ENCODE measurements at regions not wholly inside any gene's neighbourhood (a gene's known extent, or its start where the extent isn't known, plus 50 kb on each side); places are given as distances from the start of the nearest gene placed in this dataset.
"Not testable (repeated sequence)": the region's sequence is repeated elsewhere in the genome, so short reads cannot be mapped to it uniquely, and the experiment has no call there.

DNA sequence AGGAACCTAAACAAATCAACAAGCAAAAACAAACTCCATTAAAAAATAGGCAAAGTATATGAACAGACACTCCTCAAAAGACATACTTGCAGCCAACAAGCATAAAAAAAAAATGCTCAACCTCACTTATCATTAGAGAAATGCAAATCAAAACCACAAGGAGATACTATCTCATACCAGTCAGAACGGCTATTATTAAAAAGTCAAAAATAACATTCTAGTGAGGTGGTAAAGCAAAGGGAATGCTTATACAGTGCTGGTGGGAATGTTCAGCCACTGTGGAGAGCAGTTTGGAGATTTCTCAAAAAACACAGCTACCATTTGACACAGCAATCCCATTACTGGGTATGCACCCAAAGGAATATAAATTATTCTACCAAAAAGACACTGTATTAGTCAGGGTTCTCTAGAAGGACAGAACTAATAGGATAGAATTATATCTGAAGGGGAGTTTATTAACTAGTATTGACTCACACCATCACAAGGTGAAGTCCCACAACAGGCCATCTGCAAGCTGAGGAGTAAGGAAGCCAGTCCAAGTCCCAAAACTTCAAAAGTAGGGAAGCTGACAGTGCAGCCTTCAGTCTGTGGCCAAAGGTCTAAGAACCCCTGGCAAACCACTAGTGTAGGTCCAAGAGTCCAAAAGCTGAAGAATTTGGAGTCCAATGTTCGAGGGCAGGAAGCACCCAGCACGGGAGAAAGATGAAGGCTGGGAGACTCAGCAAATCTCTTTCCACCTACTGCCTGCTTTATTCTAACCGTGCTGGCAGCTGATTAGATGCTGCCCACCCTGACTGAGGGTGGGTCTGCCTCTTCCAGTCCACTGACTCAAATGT lies 101.6 kb upstream of the KRAS start:
- intact Hi-C loops (cut with micrococcal nuclease): no loop called here
- Mint-ChIP-seq H3K4me3 (no peak overlapping the region), H3K9me3 (peaks cover 0 to 5% (median 0%) of the 10 kb centered on the region in 11 donors), H3K36me3 (no peaks in the 10 kb centered on the region), H3K27ac (no peak overlapping the region), H3K4me1 (peaks cover 0 to 8% (median under 1%) of the 10 kb centered on the region in 7 donors), H3K27me3 (peaks cover 0 to 16% (median 0%) of the 10 kb centered on the region in 5 donors)
- Histone ChIP-seq H3K9me3 (ENCODE audit: control insufficient read depth in 2 of 3, low read length in 3 of 3) (no peaks in the 10 kb centered on the region), H3K27ac (ENCODE audit: low read depth, low read length) (no peak overlapping the region), H3K4me3 (ENCODE audit: low read length) (no peak overlapping the region), H3K4me1 (ENCODE audit: control insufficient read depth in 2 of 2, insufficient read depth in 2 of 2, low read length in 2 of 2) (no peaks in the 10 kb centered on the region), H3K27me3 (ENCODE audit: control insufficient read depth in 2 of 2, insufficient read depth in 2 of 2, low read length in 2 of 2) (no peaks in the 10 kb centered on the region), H3K36me3 (ENCODE audit: control insufficient read depth in 2 of 3, insufficient read depth in 3 of 3, low read length in 3 of 3) (no peaks in the 10 kb centered on the region)
- ChIA-PET CTCF (interaction anchor here (1.7 kb wide), 1 partner anchor 11 kb away, joined by 3 read pairs; no protein-coding TSS in a partner anchor), POLR2A (interaction anchor here (0.7 to 1.2 kb wide), 2 partner anchors 25 to 35 kb away, joined by 3 to 5 read pairs; no protein-coding TSS in a partner anchor)
- ATAC-seq (no peak), DNase-seq (no peak)

DNA sequence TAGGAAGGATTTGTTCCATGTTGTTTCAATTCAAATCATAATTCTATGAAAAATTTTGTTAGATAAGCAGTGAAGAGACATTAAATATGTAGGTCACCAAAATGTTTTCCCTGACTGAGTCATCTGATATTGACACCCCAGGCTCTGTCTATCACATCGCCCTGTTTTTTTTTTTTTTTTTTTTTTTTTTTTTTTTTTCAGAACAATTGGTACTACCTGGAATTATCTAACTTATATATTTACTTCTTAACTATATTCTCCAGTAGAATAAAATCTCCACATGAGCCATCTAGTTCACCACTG lies 97.8 kb upstream of the KRAS start:
- H3K27me3 ChIP-seq (ENCODE audit: control insufficient read depth in 2 of 2, insufficient read depth in 2 of 2, low read length in 2 of 2): no peaks in the 10 kb centered on the region
- H3K4me1 ChIP-seq (ENCODE audit: control insufficient read depth in 2 of 2, insufficient read depth in 2 of 2, low read length in 2 of 2): no peaks in the 10 kb centered on the region
- peak overlapping the region in 1 of 9 donors; percentile 25 for H3K27ac Mint-ChIP-seq
- H3K9me3 Mint-ChIP-seq: peaks cover 0 to 5% (median 0%) of the 10 kb centered on the region in 11 donors
- H3K9me3 ChIP-seq (ENCODE audit: control insufficient read depth in 2 of 3, low read length in 3 of 3): no peaks in the 10 kb centered on the region
- ChIA-PET CTCF (no interaction called here), POLR2A (interaction anchor here (0.6 to 2.3 kb wide), 3 partner anchors 11 to 727 kb away, joined by 3 to 5 read pairs (median 4); no protein-coding TSS in a partner anchor)
- no peaks in the 10 kb centered on the region for H3K36me3 ChIP-seq (ENCODE audit: control insufficient read depth in 2 of 3, insufficient read depth in 3 of 3, low read length in 3 of 3)
- no peak overlapping the region for H3K27ac ChIP-seq (ENCODE audit: low read depth, low read length)
- H3K4me3 ChIP-seq (ENCODE audit: low read length): no peak overlapping the region
- intact Hi-C loops (cut with micrococcal nuclease): no loop called here
- peaks cover 0 to 12% (median 0%) of the 10 kb centered on the region in 5 donors for H3K27me3 Mint-ChIP-seq
- H3K4me1 Mint-ChIP-seq: peaks cover 0 to 8% (median 3%) of the 10 kb centered on the region in 7 donors
- DNase-seq (no peak), ATAC-seq (no peak)
- no peaks in the 10 kb centered on the region for H3K36me3 Mint-ChIP-seq
- H3K4me3 Mint-ChIP-seq: no peak overlapping the region

DNA sequence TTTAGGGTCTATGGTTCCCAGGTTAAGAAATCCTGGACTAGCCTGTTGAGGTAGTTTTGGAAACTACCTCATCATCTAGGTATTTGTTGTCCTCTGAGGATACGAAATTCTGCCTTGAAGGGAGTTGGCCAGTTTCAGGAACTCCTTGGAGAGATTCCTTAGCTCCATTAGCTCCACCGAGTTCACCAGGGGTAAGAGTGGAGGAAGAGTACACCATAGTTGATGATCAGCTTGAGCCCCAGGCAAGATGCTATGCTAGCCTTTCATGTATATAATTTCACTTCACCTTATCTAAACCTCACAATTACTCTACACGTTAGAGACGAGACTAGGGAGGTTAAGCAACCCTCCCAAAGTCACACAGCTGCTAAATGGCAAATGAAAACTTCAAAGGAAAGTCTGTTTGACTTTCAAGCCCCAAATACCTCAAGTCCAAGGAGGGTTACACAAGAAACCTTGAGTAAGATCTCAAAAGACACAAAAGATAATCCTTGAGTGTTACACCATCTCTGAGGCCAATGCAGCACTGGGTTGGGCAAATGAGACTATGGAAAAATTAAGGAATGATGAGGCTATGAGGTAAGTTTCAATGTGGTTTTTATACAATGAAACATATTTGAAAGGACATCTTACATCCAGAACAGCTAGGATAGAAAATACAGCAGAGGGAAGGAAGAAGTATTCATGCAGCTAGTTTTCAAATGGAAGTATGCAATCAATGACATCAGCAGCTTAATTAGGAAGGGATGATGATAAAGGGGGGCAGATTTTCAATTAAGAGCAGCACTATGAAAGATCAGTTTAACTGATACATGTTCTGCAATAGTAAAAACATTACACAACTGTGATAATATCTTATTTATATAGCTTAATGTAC lies 97.2 kb upstream of the KRAS start:
- H3K4me3 Mint-ChIP-seq: no peak overlapping the region
- POLR2A ChIA-PET: interaction anchor here (0.6 to 2.3 kb wide), 9 partner anchors 12 to 728 kb away, joined by 3 to 5 read pairs (median 4); a partner anchor contains a TSS
- Histone ChIP-seq H3K27ac (ENCODE audit: low read depth, low read length) (no peak overlapping the region), H3K9me3 (ENCODE audit: control insufficient read depth in 2 of 3, low read length in 3 of 3) (no peaks in the 10 kb centered on the region), H3K36me3 (ENCODE audit: control insufficient read depth in 2 of 3, insufficient read depth in 3 of 3, low read length in 3 of 3) (no peaks in the 10 kb centered on the region), H3K27me3 (ENCODE audit: control insufficient read depth in 2 of 2, insufficient read depth in 2 of 2, low read length in 2 of 2) (no peaks in the 10 kb centered on the region), H3K4me3 (ENCODE audit: low read length) (no peak overlapping the region), H3K4me1 (ENCODE audit: control insufficient read depth in 2 of 2, insufficient read depth in 2 of 2, low read length in 2 of 2) (no peaks in the 10 kb centered on the region)
- peaks cover 0 to 8% (median 3%) of the 10 kb centered on the region in 7 donors for H3K4me1 Mint-ChIP-seq
- intact Hi-C loops (cut with micrococcal nuclease): loop anchor here in 1 of 2 donors (2.0 kb wide), 1 partner anchor 15 kb away; no protein-coding TSS in a partner anchor
- H3K27me3 Mint-ChIP-seq: peaks cover 0 to 11% (median 0%) of the 10 kb centered on the region in 5 donors
- ATAC-seq: no peak
- peak overlapping the region in 2 of 9 donors; percentile 14 to 25 for H3K27ac Mint-ChIP-seq
- H3K9me3 Mint-ChIP-seq: peaks cover 0 to 3% (median 0%) of the 10 kb centered on the region in 11 donors
- CTCF ChIA-PET: interaction anchor here (1.1 kb wide), 1 partner anchor 13 kb away, joined by 3 read pairs; no protein-coding TSS in a partner anchor
- no peaks in the 10 kb centered on the region for H3K36me3 Mint-ChIP-seq
- no peak for DNase-seq

DNA sequence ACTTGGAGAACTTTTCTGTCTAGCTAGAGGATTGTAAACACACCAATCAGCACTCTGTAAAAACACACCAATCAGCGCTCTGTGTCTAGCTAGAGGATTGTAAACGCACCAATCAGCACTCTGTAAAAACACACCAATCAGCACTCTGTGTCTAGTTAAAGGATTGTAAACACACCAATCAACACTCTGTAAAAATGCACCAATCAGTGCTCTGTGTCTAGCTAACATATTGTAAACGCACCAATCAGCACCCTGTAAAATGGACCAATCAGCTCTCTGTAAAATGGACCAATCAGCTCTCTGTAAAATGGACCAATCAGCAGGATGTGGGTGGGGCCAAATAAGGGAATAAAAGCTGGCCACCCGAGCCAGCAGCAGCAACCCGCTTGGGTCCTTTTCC lies 91.1 kb upstream of the KRAS start:
- H3K27ac Mint-ChIP-seq; DNase-seq; H3K36me3 Mint-ChIP-seq; intact Hi-C loops (cut with micrococcal nuclease); ATAC-seq; H3K4me3 Mint-ChIP-seq; H3K36me3 ChIP-seq (ENCODE audit: control insufficient read depth in 2 of 3, insufficient read depth in 3 of 3, low read length in 3 of 3); H3K4me3 ChIP-seq (ENCODE audit: low read length); H3K4me1 ChIP-seq (ENCODE audit: control insufficient read depth in 2 of 2, insufficient read depth in 2 of 2, low read length in 2 of 2); H3K27ac ChIP-seq (ENCODE audit: low read depth, low read length); CTCF ChIA-PET; H3K27me3 ChIP-seq (ENCODE audit: control insufficient read depth in 2 of 2, insufficient read depth in 2 of 2, low read length in 2 of 2); H3K9me3 ChIP-seq (ENCODE audit: control insufficient read depth in 2 of 3, low read length in 3 of 3); H3K4me1 Mint-ChIP-seq: not testable (repeated sequence)
- POLR2A ChIA-PET: interaction anchor here (0.6 to 0.7 kb wide), 4 partner anchors 25 to 184 kb away, joined by 3 to 5 read pairs (median 4); no protein-coding TSS in a partner anchor
- peaks cover 0 to 12% (median 0%) of the 10 kb centered on the region in 5 donors for H3K27me3 Mint-ChIP-seq
- H3K9me3 Mint-ChIP-seq: peaks cover 0 to 16% (median 4%) of the 10 kb centered on the region in 11 donors

DNA sequence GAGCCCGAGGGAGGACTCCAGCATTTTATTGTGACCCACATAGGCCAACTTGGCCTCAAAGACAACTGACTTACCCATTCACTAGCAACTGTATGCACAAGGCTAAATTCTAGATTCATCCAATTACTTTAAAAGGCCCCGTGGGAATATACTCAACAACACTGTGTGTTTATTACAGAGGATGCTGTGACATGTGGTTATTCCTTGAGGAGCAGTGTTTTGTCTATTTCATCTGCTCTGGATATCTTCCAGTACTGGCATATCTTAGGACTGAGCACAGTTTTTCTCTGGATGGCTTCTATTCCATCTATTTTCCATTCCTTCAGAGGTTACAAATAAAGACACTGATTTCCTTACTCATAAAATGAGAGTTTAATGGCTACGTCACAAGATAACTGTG lies 87.2 kb upstream of the KRAS start:
- H3K27me3 Mint-ChIP-seq: peaks cover 0 to 31% (median 0%) of the 10 kb centered on the region in 5 donors

DNA sequence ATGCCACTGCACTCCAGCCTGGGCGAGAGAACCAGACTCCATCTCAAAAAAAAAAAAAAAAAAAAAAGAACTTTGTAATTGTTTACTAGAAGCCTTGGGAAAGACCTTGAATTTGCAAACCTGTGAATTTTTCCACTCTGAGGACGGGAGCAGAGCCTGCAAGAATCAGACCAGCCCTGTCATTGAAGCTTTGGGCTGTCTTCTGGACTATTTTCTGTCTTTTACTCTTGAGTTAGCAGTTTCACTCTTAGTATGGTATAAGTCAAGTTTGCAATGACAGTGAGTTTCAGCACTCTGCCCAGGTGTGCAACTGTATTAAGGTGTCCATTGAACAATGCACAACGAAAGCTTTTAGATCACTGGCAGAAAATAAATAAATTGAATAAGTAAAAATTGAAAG lies 81.4 kb upstream of the KRAS start:
- Histone ChIP-seq H3K27ac (ENCODE audit: low read depth, low read length) (no peak overlapping the region), H3K4me1 (ENCODE audit: control insufficient read depth in 2 of 2, insufficient read depth in 2 of 2, low read length in 2 of 2) (peaks cover 0 to 3% of the 10 kb centered on the region in 2 donors), H3K27me3 (ENCODE audit: control insufficient read depth in 2 of 2, insufficient read depth in 2 of 2, low read length in 2 of 2) (no peaks in the 10 kb centered on the region), H3K9me3 (ENCODE audit: control insufficient read depth in 2 of 3, low read length in 3 of 3) (no peaks in the 10 kb centered on the region), H3K4me3 (ENCODE audit: low read length) (no peak overlapping the region), H3K36me3 (ENCODE audit: control insufficient read depth in 2 of 3, insufficient read depth in 3 of 3, low read length in 3 of 3) (no peaks in the 10 kb centered on the region)
- Mint-ChIP-seq H3K36me3 (no peaks in the 10 kb centered on the region), H3K4me1 (peaks cover 4 to 17% (median 9%) of the 10 kb centered on the region in 7 donors), H3K4me3 (no peak overlapping the region), H3K27me3 (peaks cover 0 to 50% (median 0%) of the 10 kb centered on the region in 5 donors), H3K27ac (no peak overlapping the region), H3K9me3 (no peaks in the 10 kb centered on the region)
- ATAC-seq (no peak), DNase-seq (no peak)
- intact Hi-C loops (cut with micrococcal nuclease): loop anchor here in 1 of 2 donors (2.0 kb wide), 1 partner anchor 15 kb away; no protein-coding TSS in a partner anchor
- ChIA-PET CTCF (interaction anchor here (1.1 kb wide), 1 partner anchor 45 kb away, joined by 3 read pairs; no protein-coding TSS in a partner anchor), POLR2A (interaction anchor here (0.8 to 1.2 kb wide), 2 partner anchors 38 to 55 kb away, joined by 3 to 6 read pairs; no protein-coding TSS in a partner anchor)

More for the DNA sequence above, 87.2 kb upstream of the KRAS start:
- intact Hi-C loops (cut with micrococcal nuclease): loop anchor here in 1 of 2 donors (2.0 kb wide), 1 partner anchor 15 kb away; no protein-coding TSS in a partner anchor
- H3K4me1 ChIP-seq (ENCODE audit: control insufficient read depth in 2 of 2, insufficient read depth in 2 of 2, low read length in 2 of 2): peaks cover 0 to 3% of the 10 kb centered on the region in 2 donors
- DNase-seq (no peak), ATAC-seq (no peak)
- peaks cover 0 to 16% (median 4%) of the 10 kb centered on the region in 11 donors for H3K9me3 Mint-ChIP-seq
- POLR2A ChIA-PET: interaction anchor here (0.7 kb wide), 1 partner anchor 96 kb away, joined by 3 read pairs; no protein-coding TSS in a partner anchor
- no peak overlapping the region for H3K4me3 ChIP-seq (ENCODE audit: low read length)
- peaks cover 0 to 8% (median 0%) of the 10 kb centered on the region in 5 donors for H3K36me3 Mint-ChIP-seq
- no peak overlapping the region for H3K27ac Mint-ChIP-seq
- peaks cover 0 to 10% (median 4%) of the 10 kb centered on the region in 7 donors for H3K4me1 Mint-ChIP-seq
- no peaks in the 10 kb centered on the region for H3K36me3 ChIP-seq (ENCODE audit: control insufficient read depth in 2 of 3, insufficient read depth in 3 of 3, low read length in 3 of 3)
- H3K27me3 ChIP-seq (ENCODE audit: control insufficient read depth in 2 of 2, insufficient read depth in 2 of 2, low read length in 2 of 2): no peaks in the 10 kb centered on the region
- H3K4me3 Mint-ChIP-seq: no peak overlapping the region
- no peaks in the 10 kb centered on the region for H3K9me3 ChIP-seq (ENCODE audit: control insufficient read depth in 2 of 3, low read length in 3 of 3)
- no peak overlapping the region for H3K27ac ChIP-seq (ENCODE audit: low read depth, low read length)
- CTCF ChIA-PET: no interaction called here
